ENCODE measurements at regions not wholly inside any gene's neighbourhood (a gene's known extent, or its start where the extent isn't known, plus 50 kb on each side); places are given as distances from the start of the nearest gene placed in this dataset.

DNA sequence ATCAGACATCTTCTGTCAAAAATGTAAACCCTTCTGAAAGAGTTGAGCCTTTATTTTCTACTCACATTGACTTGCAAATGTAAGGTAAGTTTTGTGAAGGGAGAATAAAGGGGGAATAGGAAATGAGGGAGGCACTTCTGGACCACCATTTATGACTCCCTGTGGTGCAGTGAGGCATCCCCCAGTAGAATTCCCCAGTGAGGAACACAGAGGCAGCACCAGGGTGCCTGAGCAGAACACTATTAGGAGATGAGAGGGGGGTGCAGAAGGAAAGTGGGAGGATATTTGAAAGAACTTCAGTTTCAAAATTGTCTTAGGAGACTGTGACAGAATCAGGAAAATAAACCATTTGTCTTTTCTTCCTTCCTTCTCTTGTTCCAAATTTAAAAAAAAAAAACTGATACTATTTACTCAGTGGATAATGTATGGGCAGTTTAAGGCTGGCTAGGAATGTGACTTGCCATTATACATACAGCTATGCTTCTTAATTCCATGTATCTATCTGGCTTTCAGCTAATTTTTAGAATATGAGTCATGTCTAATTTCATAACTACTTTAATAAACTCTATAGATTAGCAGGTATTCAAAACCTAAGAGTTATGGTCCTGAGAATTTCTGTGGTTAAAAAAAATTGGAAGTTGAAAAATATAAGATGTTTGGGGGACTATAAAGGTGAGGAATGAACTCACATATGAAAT, 478.1 kb upstream of the CHAC2 start:
- DNase-seq (ENCODE audit: low spot score): no peak
- Histone ChIP-seq H3K27ac (no peak overlapping the region), H3K27me3 (replicated peaks; ENCODE audit: insufficient read depth) (no peaks in the 10 kb centered on the region), H3K4me3 (no peak overlapping the region), H3K9me3 (no peaks in the 10 kb centered on the region), H3K4me1 (ENCODE audit: control insufficient read depth in 1 of 2, low read depth in 2 of 2) (no peaks in the 10 kb centered on the region), H3K36me3 (no peaks in the 10 kb centered on the region)
- TF ChIP-seq, protein P1, sequence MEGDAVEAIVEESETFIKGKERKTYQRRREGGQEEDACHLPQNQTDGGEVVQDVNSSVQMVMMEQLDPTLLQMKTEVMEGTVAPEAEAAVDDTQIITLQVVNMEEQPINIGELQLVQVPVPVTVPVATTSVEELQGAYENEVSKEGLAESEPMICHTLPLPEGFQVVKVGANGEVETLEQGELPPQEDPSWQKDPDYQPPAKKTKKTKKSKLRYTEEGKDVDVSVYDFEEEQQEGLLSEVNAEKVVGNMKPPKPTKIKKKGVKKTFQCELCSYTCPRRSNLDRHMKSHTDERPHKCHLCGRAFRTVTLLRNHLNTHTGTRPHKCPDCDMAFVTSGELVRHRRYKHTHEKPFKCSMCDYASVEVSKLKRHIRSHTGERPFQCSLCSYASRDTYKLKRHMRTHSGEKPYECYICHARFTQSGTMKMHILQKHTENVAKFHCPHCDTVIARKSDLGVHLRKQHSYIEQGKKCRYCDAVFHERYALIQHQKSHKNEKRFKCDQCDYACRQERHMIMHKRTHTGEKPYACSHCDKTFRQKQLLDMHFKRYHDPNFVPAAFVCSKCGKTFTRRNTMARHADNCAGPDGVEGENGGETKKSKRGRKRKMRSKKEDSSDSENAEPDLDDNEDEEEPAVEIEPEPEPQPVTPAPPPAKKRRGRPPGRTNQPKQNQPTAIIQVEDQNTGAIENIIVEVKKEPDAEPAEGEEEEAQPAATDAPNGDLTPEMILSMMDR (IDR thresholded peaks at IDR 0.05): no peak
- ATAC-seq (ENCODE audit: insufficient number of reproducible peaks, low FRiP score, low read depth): no peak

GRCh38 chr2:53286345-53286744, 481.3 kb upstream of the CHAC2 start:
- TF ChIP-seq, protein P1 (IDR thresholded peaks at IDR 0.05): no peak
- H3K4me3 ChIP-seq: no peak overlapping the region
- no peak overlapping the region for H3K27ac ChIP-seq
- ATAC-seq (ENCODE audit: insufficient number of reproducible peaks, low FRiP score, low read depth) (no peak), DNase-seq (ENCODE audit: low spot score) (no peak)
- no peaks in the 10 kb centered on the region for H3K27me3 ChIP-seq (replicated peaks; ENCODE audit: insufficient read depth)
- no peaks in the 10 kb centered on the region for H3K4me1 ChIP-seq (ENCODE audit: control insufficient read depth in 1 of 2, low read depth in 2 of 2)
- H3K9me3 ChIP-seq: no peaks in the 10 kb centered on the region
- H3K36me3 ChIP-seq: no peaks in the 10 kb centered on the region

DNA sequence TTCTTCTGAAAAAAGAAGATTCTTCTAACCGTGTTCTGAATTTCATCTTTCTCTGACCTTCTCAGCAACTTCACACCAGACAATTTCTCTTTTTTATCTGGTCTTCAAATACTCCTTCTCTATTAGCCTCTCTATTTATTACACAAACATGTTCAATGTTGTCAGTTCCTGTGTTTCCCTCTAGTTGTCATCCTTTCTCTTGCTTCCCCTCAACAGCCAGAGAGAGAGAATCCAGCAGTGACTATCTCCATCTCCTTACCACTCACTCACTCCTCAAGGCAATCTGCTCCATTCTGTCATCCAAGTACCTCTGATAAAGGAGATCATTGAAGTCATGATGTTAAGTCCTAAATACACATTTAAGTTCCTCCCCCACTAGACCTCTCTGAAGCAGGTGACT, 491.9 kb upstream of the CHAC2 start:
- Histone ChIP-seq H3K4me3 (no peak overlapping the region), H3K9me3 (no peaks in the 10 kb centered on the region), H3K36me3 (no peaks in the 10 kb centered on the region), H3K4me1 (ENCODE audit: control insufficient read depth in 1 of 2, low read depth in 2 of 2) (no peaks in the 10 kb centered on the region), H3K27me3 (replicated peaks; ENCODE audit: insufficient read depth) (no peaks in the 10 kb centered on the region), H3K27ac (no peak overlapping the region)
- DNase-seq (ENCODE audit: low spot score): no peak
- TF ChIP-seq, protein P1 (IDR thresholded peaks at IDR 0.05): no peak
- ATAC-seq (ENCODE audit: insufficient number of reproducible peaks, low FRiP score, low read depth): no peak

DNA sequence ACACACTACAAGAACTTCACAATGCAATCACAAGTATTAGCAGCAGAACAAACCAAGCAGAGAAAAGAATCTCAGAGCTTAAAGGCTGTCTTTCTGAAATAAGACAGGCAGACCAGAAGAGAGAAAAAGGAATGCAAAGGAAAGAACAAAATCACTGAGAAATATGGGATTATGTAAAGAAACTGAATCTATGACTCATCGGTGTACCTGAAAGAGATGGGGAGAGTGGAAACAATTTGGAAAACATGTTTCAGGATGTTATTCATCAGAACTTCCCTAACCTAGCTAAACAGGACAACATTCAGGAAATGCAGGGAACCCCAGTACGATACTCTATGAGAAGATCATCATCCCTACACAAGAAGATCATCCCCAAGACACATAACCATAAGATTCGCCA, 499.0 kb upstream of the CHAC2 start:
- no peak overlapping the region for H3K27ac ChIP-seq
- ATAC-seq (ENCODE audit: insufficient number of reproducible peaks, low FRiP score, low read depth) (no peak), DNase-seq (ENCODE audit: low spot score) (no peak)
- H3K9me3 ChIP-seq: no peaks in the 10 kb centered on the region
- no peaks in the 10 kb centered on the region for H3K36me3 ChIP-seq
- no peaks in the 10 kb centered on the region for H3K4me1 ChIP-seq (ENCODE audit: control insufficient read depth in 1 of 2, low read depth in 2 of 2)
- TF ChIP-seq, protein P1 (IDR thresholded peaks at IDR 0.05): no peak
- H3K27me3 ChIP-seq (replicated peaks; ENCODE audit: insufficient read depth): no peaks in the 10 kb centered on the region
- no peak overlapping the region for H3K4me3 ChIP-seq

- H3K27ac ChIP-seq: no peak overlapping the region
- H3K4me1 ChIP-seq (ENCODE audit: control insufficient read depth in 1 of 2, low read depth in 2 of 2): no peaks in the 10 kb centered on the region
- H3K9me3 ChIP-seq: no peaks in the 10 kb centered on the region
- no peaks in the 10 kb centered on the region for H3K27me3 ChIP-seq (replicated peaks; ENCODE audit: insufficient read depth)
- TF ChIP-seq, protein P1 (IDR thresholded peaks at IDR 0.05): no peak
- no peak for ATAC-seq (ENCODE audit: insufficient number of reproducible peaks, low FRiP score, low read depth)
- no peak overlapping the region for H3K4me3 ChIP-seq
- no peaks in the 10 kb centered on the region for H3K36me3 ChIP-seq
- no peak for DNase-seq (ENCODE audit: low spot score)
Observed at GRCh38 chr2:53268086-53268485, 499.5 kb upstream of the CHAC2 start.

Data from thoracic aorta (tissue), 2 donors.